Lower lobe of right lung (tissue), 2 donors: ENCODE measurements at regions not wholly inside any gene's neighbourhood (a gene's known extent, or its start where the extent isn't known, plus 50 kb on each side); places are given as distances from the start of the nearest gene placed in this dataset.

Source experiments
- ATAC-seq, 2 donors: fragments of 200-7000 bp; cut with Tn5 transposase; one replicate each; pipeline ENCODE4 v1.9.1; 2020 to 2022; ENCODE audit warnings: mild to moderate bottlenecking in 2 of 2, moderate library complexity in 2 of 2
- DNase-seq: peaks from one replicate; pipeline ENCODE4 v3.0.0-alpha.2; 2020
- H3K27ac ChIP-seq: fragments of 200-600 bp; one replicate; pipeline ENCODE4 v1.8.0; 2022
- H3K27me3 ChIP-seq: fragments of 200-600 bp; one replicate; pipeline ENCODE4 v1.8.0; 2022; ENCODE audit warnings: low read depth
- H3K36me3 ChIP-seq: fragments of 200-600 bp; one replicate; pipeline ENCODE4 v1.8.0; 2022; ENCODE audit warnings: mild to moderate bottlenecking
- H3K4me1 ChIP-seq: fragments of 200-600 bp; one replicate; pipeline ENCODE4 v1.8.0; 2022
- H3K4me3 ChIP-seq: fragments of 200-600 bp; one replicate; pipeline ENCODE4 v1.8.0; 2022; ENCODE audit warnings: mild to moderate bottlenecking
- H3K9me3 ChIP-seq: fragments of 200-600 bp; one replicate; pipeline ENCODE4 v1.8.0; 2022
- CTCF ChIP-seq: fragments of 200-600 bp; IDR thresholded peaks from one replicate; pipeline ENCODE4 v1.8.0; 2022; ENCODE audit warnings: antibody characterized with exemption, mild to moderate bottlenecking
- intact Hi-C: fragments of 100-400 bp; cut with DNase I; formaldehyde crosslinking; loops from one replicate; pipeline ENCODE4 v1.11.0; 2022
- donor health status: DM: no; HTN: yes; CAD: no; lungs with severe emphysema.

GRCh38 chr1:103327054-103327719 lies 198.3 kb upstream of the RNPC3 start:
- H3K36me3 ChIP-seq, result no peaks in the 10 kb centered on the region
- DNase-seq (no peak), ATAC-seq (no peak)
- TF ChIP-seq CTCF, result no peak
- no peak overlapping the region for H3K27ac ChIP-seq
- intact Hi-C loops, result no loop called here
- no peaks in the 10 kb centered on the region for H3K9me3 ChIP-seq
- no peak overlapping the region for H3K4me3 ChIP-seq
- H3K4me1 ChIP-seq, result no peaks in the 10 kb centered on the region
- no peaks in the 10 kb centered on the region for H3K27me3 ChIP-seq

GRCh38 chr1:103326595-103326994 lies 198.9 kb upstream of the RNPC3 start:
- no peak overlapping the region for H3K27ac ChIP-seq
- DNase-seq (no peak), ATAC-seq (no peak)
- no peak for TF ChIP-seq CTCF
- no peaks in the 10 kb centered on the region for H3K36me3 ChIP-seq
- H3K9me3 ChIP-seq, result no peaks in the 10 kb centered on the region
- H3K27me3 ChIP-seq, result no peaks in the 10 kb centered on the region
- no peaks in the 10 kb centered on the region for H3K4me1 ChIP-seq
- intact Hi-C loops, result no loop called here
- H3K4me3 ChIP-seq, result no peak overlapping the region

- DNase-seq, result no peak
- Histone ChIP-seq H3K4me3 (no peak overlapping the region), H3K36me3 (no peaks in the 10 kb centered on the region), H3K27ac (no peak overlapping the region), H3K9me3 (no peaks in the 10 kb centered on the region), H3K27me3 (no peaks in the 10 kb centered on the region), H3K4me1 (no peaks in the 10 kb centered on the region)
- TF ChIP-seq CTCF, result no peak
- intact Hi-C loops, result no loop called here
- ATAC-seq, result no peak
These were observed 201.5 kb upstream of the COL11A1 start for GRCh38 chr1:103309786-103310185.

GRCh38 chr1:103307751-103308150 lies 199.4 kb upstream of the COL11A1 start:
- no peak for ATAC-seq
- intact Hi-C loops, result no loop called here
- H3K36me3 ChIP-seq, result no peaks in the 10 kb centered on the region
- H3K4me1 ChIP-seq, result no peaks in the 10 kb centered on the region
- H3K27me3 ChIP-seq, result no peaks in the 10 kb centered on the region
- H3K4me3 ChIP-seq, result no peak overlapping the region
- no peak overlapping the region for H3K27ac ChIP-seq
- H3K9me3 ChIP-seq, result no peaks in the 10 kb centered on the region
- no peak for DNase-seq
- TF ChIP-seq CTCF, result no peak

GRCh38 chr1:103283841-103284669 lies 175.7 kb upstream of the COL11A1 start:
- intact Hi-C loops, result no loop called here
- no peaks in the 10 kb centered on the region for H3K36me3 ChIP-seq
- H3K4me3 ChIP-seq, result no peak overlapping the region
- no peaks in the 10 kb centered on the region for H3K27me3 ChIP-seq
- H3K9me3 ChIP-seq, result peaks cover 6% of the 10 kb centered on the region
- no peak for ATAC-seq
- no peaks in the 10 kb centered on the region for H3K4me1 ChIP-seq
- DNase-seq, result no peak
- no peak overlapping the region for H3K27ac ChIP-seq
- no peak for TF ChIP-seq CTCF
